ENCODE measurements at regions not wholly inside any gene's neighbourhood (a gene's known extent, or its start where the extent isn't known, plus 50 kb on each side); places are given as distances from the start of the nearest gene placed in this dataset.

DNA sequence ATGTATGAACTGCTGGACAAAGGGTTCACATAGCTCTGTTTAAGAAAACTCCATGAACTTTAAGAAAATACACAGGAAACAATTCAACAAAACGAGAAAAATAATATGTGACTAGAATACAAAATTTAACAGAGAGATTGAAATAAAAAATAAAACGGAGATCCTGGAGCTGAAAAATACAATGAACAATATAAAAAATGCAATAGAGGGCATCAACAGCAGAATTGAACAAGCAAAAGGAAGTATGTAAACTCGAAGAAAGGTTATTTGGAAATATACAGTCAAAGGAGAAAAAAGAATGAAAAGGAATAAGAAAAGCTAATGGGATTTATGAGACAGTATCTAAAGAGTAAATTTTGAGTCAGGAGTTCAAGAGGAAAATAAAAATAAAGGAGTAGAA, 163.0 kb upstream of the DACH1 start:
- TF ChIP-seq POLR2A (IDR thresholded peaks at IDR 0.05; ENCODE audit: low read length) (no peak), GATA1 (IDR thresholded peaks at IDR 0.05; ENCODE audit: low read depth, low read length) (no peak)

All from erythroblast (primary cell).